Heart left ventricle (tissue), 16 donors: ENCODE measurements at regions not wholly inside any gene's neighbourhood (a gene's known extent, or its start where the extent isn't known, plus 50 kb on each side); places are given as distances from the start of the nearest gene placed in this dataset.

ENCODE experiments used
- ATAC-seq, 4 donors: fragments of 200-7000 bp; cut with Tn5 transposase; one replicate each; pipeline ENCODE4 v1.9.1; 2020 to 2022; ENCODE audit warnings: moderate library complexity in 4 of 4, mild to moderate bottlenecking in 3 of 4, moderate number of reproducible peaks in 1 of 4
- DNase-seq, 5 donors: peaks; one replicate each; pipeline ENCODE4 v3.0.0-alpha.2; 2020
- H3K27ac ChIP-seq, 12 donors: fragments of 200-600 bp; sonication (generic) in 4 of 12; one replicate each; pipeline versions ENCODE4 v1.5.0 to v1.8.0; 2016 to 2022; ENCODE audit warnings: mild to moderate bottlenecking in 2 of 12
- H3K27me3 ChIP-seq, 9 donors: fragments of 200-600 bp; sonication (generic) in 2 of 9; one replicate each; pipeline versions ENCODE4 v1.5.1 to v1.8.0; 2016 to 2022; ENCODE audit warnings: mild to moderate bottlenecking in 3 of 9
- H3K36me3 ChIP-seq, 9 donors: fragments of 200-600 bp; sonication (generic) in 2 of 9; one replicate each; pipeline versions ENCODE4 v1.5.0 to v1.8.0; 2018 to 2022; ENCODE audit warnings: mild to moderate bottlenecking in 2 of 9
- H3K4me1 ChIP-seq, 12 donors: fragments of 200-600 bp; sonication (generic) in 4 of 12; one replicate each; pipeline versions ENCODE4 v1.5.0 to v1.8.0; 2016 to 2022; ENCODE audit warnings: mild to moderate bottlenecking in 3 of 12
- H3K4me3 ChIP-seq, 12 donors: fragments of 200-600 bp; sonication (generic) in 4 of 12; one replicate each; pipeline versions ENCODE4 v1.5.0 to v1.8.0; 2017 to 2022; ENCODE audit warnings: mild to moderate bottlenecking in 9 of 12, moderate library complexity in 4 of 12
- H3K9me3 ChIP-seq, 12 donors: fragments of 200-600 bp; sonication (generic) in 4 of 12; one replicate each; pipeline versions ENCODE4 v1.5.0 to v1.8.0; 2016 to 2022; ENCODE audit warnings: mild to moderate bottlenecking in 1 of 12
- POLR2A ChIP-seq, 2 donors: fragments of 450-650 bp; IDR thresholded peaks; one replicate each; pipeline ENCODE4 v1.6.1; 2017; ENCODE audit warnings: antibody characterized with exemption in 2 of 2, mild to moderate bottlenecking in 2 of 2, moderate library complexity in 2 of 2
- WGBS, 4 donors: extraction: QIAGEN DNeasy Blood & Tissue Kit in 2 of 4; methylation state at CpG; one replicate each; pipeline versions ENCODE4 v1.1.5 to v1.1.7; 2013 to 2018; 5-methylcytosine and 5-hydroxymethylcytosine counted together
- intact Hi-C, 10 donors: fragments of 100-400 bp; cut with DNase I; formaldehyde crosslinking; loops; one replicate each; pipeline versions ENCODE4 v1.11.1 to v1.14.2; 2022
- TF ChIP-seq, protein P1 (sequence below), 12 donors: fragments of 200-600 bp; sonication (generic) in 4 of 12; IDR thresholded peaks; one replicate each; pipeline versions ENCODE4 v1.5.0 to v1.8.0; 2018 to 2022; ENCODE audit warnings: antibody characterized with exemption in 12 of 12, mild to moderate bottlenecking in 5 of 12
- donor health status: ischemic (EF 13 %, LVEDD 7.1; RV severe dilation, severe dysfunction).
- donor health status: healthy with polysubstance abuse.
- donor health status: DM: no; HTN: yes; CAD: no.
- donor health status: DM: no; HTN: no; CAD: no.
- donor health status: ischemic (EF 25% LVEDD 6.9; RV normal size, moderate dysfunction).
- donor health status: ischemic (EF 25% LVEDD 5.7; RV mildly dilated, moderate dysfunction).
- donor health status: healthy.
- donor health status: DM: yes; HTN: yes; CAD: no.
- donor health status: ischemic (EF 35%, LVEDD 5.7; RV mildly dilated, moderate dysfunction).
- donor health status: nonischemic (EF 11% LVEDD 7.7; RV severe dilation, severe dysfunction).
- donor health status: DM: yes; HTN: yes; CAD: no.
- donor health status: PGD.
- donor health status: ischemic (EF 29% LVEDD 5.4; RV normal size, mild dysfunction).
- donor health status: nonischemic (EF 23%, LVEDD 6.1; RV moderate dilation, normal function).

DNA sequence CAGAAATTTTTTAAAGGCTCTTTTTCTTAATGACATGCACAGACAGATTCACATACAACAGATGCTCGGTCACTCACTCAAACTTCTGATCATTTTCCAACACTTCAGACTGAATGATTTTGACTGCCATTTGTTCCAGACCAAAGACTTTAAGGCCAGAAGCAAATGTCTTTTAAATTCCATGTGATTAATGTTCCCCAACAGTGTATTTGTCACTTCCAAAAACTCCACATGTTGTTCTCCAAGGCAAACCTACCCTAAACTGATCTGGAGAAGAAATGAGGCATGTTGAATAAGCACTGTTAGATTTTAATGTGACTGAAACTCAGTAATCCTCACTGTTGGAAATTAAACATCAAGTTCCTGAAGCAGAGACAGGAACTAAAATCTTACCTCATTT is 366.7 kb downstream of the GABRG2 start:
- WGBS, 4 donors: 27 to 65% (median 41%) methylated on average over 1 of the region's 1 CpG
- Histone ChIP-seq H3K36me3 (no peaks in the 10 kb centered on the region), H3K4me3 (no peak overlapping the region), H3K9me3 (peaks cover 0 to 3% (median 0%) of the 10 kb centered on the region in 12 donors), H3K4me1 (no peaks in the 10 kb centered on the region), H3K27me3 (no peaks in the 10 kb centered on the region), H3K27ac (no peak overlapping the region)
- ATAC-seq (no peak), DNase-seq (no peak)
- intact Hi-C loops: no loop called here
- TF ChIP-seq, protein P1, sequence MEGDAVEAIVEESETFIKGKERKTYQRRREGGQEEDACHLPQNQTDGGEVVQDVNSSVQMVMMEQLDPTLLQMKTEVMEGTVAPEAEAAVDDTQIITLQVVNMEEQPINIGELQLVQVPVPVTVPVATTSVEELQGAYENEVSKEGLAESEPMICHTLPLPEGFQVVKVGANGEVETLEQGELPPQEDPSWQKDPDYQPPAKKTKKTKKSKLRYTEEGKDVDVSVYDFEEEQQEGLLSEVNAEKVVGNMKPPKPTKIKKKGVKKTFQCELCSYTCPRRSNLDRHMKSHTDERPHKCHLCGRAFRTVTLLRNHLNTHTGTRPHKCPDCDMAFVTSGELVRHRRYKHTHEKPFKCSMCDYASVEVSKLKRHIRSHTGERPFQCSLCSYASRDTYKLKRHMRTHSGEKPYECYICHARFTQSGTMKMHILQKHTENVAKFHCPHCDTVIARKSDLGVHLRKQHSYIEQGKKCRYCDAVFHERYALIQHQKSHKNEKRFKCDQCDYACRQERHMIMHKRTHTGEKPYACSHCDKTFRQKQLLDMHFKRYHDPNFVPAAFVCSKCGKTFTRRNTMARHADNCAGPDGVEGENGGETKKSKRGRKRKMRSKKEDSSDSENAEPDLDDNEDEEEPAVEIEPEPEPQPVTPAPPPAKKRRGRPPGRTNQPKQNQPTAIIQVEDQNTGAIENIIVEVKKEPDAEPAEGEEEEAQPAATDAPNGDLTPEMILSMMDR (IDR thresholded peaks at IDR 0.05): no peak
- no peak for TF ChIP-seq POLR2A (IDR thresholded peaks at IDR 0.05)

DNA sequence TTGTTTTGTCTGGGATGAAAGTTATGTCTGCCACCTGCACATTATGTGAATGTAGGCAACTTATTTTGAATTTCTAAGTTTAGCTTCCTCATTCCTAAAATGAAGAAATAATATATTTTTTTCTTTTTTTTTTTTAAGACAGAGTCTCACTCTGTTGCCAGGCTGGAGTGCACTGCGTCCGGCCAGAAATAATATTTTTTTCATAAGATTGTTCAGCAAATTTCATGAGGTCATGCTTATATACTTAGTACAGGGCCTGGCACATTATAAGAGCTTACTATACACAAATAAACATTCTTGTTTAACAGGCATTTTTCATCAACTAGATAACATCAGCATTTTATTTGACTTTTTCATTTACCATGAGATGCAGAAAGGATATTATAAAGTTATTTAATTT is 368.5 kb downstream of the GABRG2 start:
- H3K4me1 ChIP-seq: no peaks in the 10 kb centered on the region
- WGBS, 4 donors: 85 to 92% (median 87%) methylated on average over 2 of the region's 2 CpGs
- ATAC-seq: no peak
- intact Hi-C loops: no loop called here
- no peak for TF ChIP-seq POLR2A (IDR thresholded peaks at IDR 0.05)
- DNase-seq: no peak
- H3K27ac ChIP-seq: no peak overlapping the region
- H3K36me3 ChIP-seq: no peaks in the 10 kb centered on the region
- H3K27me3 ChIP-seq: no peaks in the 10 kb centered on the region
- no peak overlapping the region for H3K4me3 ChIP-seq
- peaks cover 0 to 3% (median 0%) of the 10 kb centered on the region in 12 donors for H3K9me3 ChIP-seq

DNA sequence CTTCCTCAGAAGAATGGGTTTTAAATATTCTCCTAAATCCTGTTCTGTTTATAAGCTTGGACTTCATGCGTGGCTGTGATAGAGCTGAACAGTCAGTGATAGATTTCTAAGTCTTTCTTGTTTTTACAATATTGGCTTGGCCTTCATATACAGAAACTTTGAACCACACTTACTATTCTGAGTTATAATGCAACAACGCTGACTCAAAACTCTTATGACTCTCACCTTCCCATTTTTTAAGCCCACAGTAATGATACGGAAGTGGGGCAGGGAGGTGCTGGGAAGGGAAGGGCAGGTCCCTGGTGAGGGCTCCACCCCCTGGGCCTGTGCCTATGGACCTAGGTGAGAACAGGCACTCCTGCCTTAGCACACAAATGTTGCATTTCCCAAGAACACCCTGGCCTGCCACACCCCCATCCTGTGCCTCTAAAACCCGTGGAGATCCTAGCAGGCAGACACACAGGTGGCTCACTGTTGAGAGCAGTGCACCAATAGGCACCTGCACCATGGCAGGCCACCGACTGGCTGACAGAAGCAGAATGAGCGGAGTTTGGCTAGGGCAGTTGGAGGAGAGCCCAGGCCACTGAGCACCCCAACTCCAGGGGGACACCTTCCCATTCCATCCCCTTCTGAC is 376.7 kb downstream of the GABRG2 start:
- no peak overlapping the region for H3K4me3 ChIP-seq
- no peaks in the 10 kb centered on the region for H3K27me3 ChIP-seq
- no peak overlapping the region for H3K27ac ChIP-seq
- TF ChIP-seq, protein P1 (IDR thresholded peaks at IDR 0.05): no peak
- H3K9me3 ChIP-seq: no peaks in the 10 kb centered on the region
- ATAC-seq: no peak
- H3K36me3 ChIP-seq: no peaks in the 10 kb centered on the region
- DNase-seq: no peak
- intact Hi-C loops: no loop called here
- 73 to 83% (median 79%) methylated on average over 3 to 6 of the region's 6 CpGs for WGBS, 4 donors
- no peaks in the 10 kb centered on the region for H3K4me1 ChIP-seq

DNA sequence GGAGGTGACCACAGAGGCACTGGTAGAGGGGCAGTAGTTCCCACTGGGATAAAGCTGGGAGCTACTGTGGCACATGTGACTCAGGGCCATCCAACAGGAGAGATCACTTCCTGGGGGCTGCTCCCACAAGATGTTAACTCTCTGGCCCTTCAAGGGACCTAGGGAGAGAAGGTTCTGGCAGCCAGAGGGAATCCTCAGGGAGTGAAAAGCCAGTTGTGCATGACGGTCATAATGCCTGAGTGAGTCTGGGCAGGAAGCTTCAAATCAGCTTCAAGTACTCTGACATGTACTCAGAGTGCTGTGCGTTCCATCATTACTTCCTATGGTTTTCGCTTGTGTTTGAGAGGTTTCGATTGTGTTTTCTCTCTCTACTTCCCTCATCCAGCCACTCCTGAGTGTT is 388.5 kb downstream of the GABRG2 start:
- Histone ChIP-seq H3K27me3 (no peaks in the 10 kb centered on the region), H3K4me3 (no peak overlapping the region), H3K9me3 (peaks cover 0 to 32% (median 13%) of the 10 kb centered on the region in 12 donors), H3K27ac (no peak overlapping the region), H3K36me3 (no peaks in the 10 kb centered on the region), H3K4me1 (no peaks in the 10 kb centered on the region)
- 68 to 80% (median 72%) methylated on average over 4 of the region's 4 CpGs for WGBS, 4 donors
- TF ChIP-seq, protein P1 (IDR thresholded peaks at IDR 0.05): no peak
- TF ChIP-seq POLR2A (IDR thresholded peaks at IDR 0.05): no peak
- intact Hi-C loops: no loop called here
- DNase-seq: no peak
- ATAC-seq: no peak

DNA sequence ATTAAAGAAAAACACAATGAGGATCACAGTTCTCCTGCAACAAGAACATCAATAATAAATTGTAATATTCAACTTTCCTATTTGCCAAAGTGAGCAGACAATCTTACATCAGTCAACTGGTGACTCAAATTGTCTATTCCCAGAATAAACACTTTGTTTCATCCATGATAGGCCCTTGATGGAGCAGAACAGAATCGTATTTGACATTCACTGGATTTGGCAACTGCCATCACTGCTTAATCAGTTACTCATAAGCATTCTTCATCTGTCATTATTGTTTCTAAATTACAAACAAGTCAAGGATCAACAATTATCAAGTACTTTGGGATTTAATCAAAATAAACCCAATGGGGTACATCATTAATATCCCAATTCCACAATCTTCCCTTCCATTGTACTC is 398.4 kb downstream of the GABRG2 start:
- Histone ChIP-seq H3K27me3 (no peaks in the 10 kb centered on the region), H3K4me3 (no peak overlapping the region), H3K9me3 (peaks cover 0 to 7% (median 0%) of the 10 kb centered on the region in 12 donors), H3K36me3 (no peaks in the 10 kb centered on the region), H3K4me1 (no peaks in the 10 kb centered on the region), H3K27ac (no peak overlapping the region)
- intact Hi-C loops: no loop called here
- ATAC-seq (no peak), DNase-seq (no peak)
- WGBS, 4 donors: 50 to 66% (median 55%) methylated on average over 1 of the region's 1 CpG
- no peak for TF ChIP-seq POLR2A (IDR thresholded peaks at IDR 0.05)
- TF ChIP-seq, protein P1 (IDR thresholded peaks at IDR 0.05): no peak
